DMS79 (cell line): ENCODE measurements at regions not wholly inside any gene's neighbourhood (a gene's known extent, or its start where the extent isn't known, plus 50 kb on each side); places are given as distances from the start of the nearest gene placed in this dataset.
A peak's percentile ranks its signal among the peaks of the same experiment; 100 is the strongest.
"Not testable (repeated sequence)": the region's sequence is repeated elsewhere in the genome, so short reads cannot be mapped to it uniquely, and the experiment has no call there.

ENCODE experiments used
- DNase-seq: peaks from one replicate; lab custom pipeline; 2025; lab: John Stamatoyannopoulos, UW

DNA sequence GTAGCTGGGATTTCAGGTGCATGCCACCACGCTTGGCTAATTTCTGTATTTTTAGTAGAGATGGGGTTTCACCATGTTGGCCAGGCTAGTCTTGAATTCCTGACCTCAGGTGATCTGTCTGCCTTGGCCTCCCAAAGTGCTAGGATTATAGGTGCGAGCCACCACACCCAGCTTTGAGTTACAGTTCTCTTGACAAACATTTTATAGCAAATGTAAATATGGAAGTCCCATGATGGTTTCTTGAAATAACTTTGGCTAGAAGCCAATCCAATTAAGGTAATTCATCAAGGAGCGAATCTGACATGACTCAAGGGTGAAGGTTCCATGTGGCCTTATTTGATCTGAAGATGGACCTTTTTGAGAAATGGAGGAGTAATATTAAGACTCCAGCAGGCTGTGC, 76.2 kb upstream of the RFLNA start:
- not testable (repeated sequence) for DNase-seq

- DNase-seq, result no peak
These were observed 72.3 kb upstream of the RFLNA start for GRCh38 chr12:124222368-124223245.

DNA sequence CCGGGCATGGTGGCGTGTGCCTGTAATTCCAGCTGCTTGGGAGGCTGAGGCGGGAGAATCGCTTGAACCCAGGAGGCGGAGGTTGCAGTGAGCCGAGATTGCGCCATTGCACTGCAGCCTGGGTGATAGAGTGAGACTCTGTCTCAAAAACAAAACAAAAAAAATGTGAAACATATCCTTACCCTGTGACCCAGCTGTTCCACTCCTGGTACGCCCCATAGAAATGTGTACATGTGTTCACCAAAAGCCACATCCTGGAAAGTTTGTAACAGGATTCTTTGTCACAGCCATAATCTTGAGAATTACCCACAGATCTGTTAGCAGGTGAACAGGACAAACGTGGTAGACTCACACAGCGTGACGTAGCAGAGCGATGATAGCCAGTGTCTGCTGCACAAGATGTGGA, 71.2 kb upstream of the RFLNA start:
- not testable (repeated sequence) for DNase-seq

DNA sequence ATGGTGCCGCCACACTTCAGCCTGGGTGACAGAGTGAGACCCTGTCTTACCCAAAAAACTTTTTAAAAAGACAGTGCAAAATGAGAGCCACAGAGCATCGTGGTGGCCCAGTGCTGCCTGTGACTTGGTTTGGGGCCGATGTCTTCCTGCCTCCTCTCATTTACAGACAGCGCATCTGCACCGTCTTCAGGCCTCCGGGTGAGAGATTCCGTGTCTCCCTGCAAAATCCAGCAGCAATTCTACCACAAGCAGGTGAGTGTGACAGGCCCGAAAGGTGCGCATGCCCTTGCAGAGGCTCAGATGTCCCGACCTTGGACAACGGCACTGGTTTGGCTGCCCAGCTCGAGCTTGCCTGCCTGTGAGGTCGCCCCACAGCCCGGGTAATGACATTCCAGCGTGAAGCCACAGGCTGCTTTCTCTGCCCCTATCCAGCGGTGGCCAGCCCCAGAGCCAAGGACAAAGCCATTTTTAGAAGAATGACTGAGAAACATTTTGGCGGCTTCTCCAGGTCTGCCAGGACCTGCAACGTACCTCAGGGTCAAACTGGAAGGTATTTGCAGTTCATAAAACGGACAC, 70.3 kb upstream of the RFLNA start:
- no peak for DNase-seq

DNA sequence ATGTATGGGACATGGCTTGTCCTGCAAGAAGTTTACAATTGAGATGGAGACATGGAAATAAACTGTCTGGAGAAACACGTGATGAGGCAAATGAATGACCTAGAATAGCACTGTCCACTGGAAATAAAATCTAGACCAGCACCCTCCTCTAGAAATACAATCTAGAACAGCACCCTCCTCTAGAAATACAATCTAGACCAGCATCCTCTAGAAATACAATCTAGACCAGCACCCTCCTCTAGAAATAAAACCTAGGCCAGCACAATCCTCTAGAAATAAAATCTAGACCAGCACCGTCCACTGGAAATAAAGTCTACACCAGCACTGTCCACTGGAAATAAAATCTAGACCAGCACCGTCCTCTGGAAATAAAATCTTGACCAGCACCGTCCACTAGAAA, 69.2 kb upstream of the RFLNA start:
- DNase-seq, result no peak

DNA sequence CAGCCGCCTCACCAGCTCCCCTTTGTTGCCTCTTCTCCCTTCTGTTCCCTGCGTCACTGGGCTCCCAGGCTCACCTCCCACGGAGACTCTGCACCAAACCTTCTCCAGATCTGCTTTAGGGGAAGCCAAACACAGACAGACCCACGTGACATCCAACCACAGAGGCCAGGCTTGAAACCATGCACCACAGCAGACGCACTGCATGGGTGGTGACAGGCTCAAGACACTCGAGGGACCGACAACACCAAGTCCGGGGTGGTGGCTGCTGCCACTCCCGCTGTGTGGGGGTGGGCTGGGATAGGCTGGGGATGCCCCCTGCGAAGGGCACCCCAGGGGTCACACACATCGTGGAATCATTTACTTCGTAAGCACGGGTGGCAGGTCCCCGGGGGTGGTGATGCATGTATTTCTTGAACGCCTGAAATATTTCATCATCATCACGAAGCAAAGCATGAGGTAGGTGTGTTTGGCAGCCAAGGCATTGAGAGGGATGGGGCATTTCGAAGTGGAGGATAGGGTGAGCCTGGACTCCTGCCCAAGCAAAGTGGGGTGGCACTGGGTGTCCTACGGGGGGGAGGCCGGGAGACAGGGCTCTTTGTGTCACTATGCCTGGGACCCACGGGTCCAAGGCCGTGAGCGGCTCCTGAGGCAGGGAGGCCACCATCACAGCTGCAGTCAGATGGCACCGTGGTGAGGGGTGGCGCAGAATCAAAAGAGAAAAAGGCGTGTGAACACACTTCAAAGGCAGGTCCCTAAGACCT, 66.8 kb upstream of the RFLNA start:
- no peak for DNase-seq

GRCh38 chr12:124229520-124229919, 65.4 kb upstream of the RFLNA start:
- DNase-seq, result no peak

GRCh38 chr12:124230117-124230757, 64.7 kb upstream of the RFLNA start:
- DNase-seq, result no peak

DNA sequence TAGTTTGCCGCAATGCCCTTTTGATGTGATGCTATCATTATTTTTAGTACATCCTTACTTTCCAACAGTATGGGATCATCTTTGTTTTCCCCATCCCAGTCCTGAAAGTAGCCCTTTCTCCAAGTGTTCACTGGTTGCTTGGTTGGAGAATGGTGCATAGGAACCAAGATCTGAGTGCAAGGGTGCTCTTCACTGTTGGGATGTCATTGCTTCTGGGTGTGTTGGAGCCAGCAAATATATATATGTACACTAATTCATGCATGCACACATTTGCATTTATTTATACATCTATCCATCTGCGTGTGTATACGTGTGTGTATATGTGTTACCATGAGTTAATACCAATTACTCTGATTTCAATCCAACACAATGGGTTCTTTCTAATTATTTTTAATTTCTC, 64.1 kb upstream of the RFLNA start:
- DNase-seq, result no peak

DNA sequence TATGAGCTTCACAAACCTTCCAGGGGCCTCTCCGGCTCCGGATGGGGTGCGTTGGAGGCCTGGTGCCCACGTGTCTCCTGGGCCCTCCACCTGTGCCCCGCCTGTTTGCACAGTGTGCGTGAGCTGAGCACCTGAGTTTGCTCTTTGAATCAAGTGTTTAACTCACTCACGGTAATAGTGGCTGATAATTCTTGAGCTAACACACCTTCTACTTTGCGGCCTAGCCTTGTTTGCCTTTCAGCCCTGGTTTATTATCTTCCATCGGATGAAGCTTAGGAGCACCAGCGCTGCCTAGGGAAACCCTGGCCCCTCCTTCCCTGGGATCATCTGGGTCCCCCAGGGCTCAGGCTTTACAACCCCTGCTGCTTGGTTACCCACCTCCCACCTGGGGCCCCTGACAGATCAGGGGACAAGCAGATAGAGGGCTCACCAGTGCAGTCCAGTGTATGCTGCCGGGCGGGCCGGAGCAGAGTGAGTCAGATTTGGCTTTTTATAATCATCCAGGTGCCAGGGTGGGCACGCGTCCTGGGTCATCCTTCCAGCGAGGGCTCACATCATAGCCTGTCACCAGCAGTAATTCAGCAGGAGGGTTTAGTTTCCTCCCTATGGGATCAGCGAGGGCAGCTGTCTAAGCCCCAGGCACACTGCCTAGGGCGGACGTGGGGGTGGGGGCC, 62.8 kb upstream of the RFLNA start:
- DNase-seq, result peak; percentile 9

DNA sequence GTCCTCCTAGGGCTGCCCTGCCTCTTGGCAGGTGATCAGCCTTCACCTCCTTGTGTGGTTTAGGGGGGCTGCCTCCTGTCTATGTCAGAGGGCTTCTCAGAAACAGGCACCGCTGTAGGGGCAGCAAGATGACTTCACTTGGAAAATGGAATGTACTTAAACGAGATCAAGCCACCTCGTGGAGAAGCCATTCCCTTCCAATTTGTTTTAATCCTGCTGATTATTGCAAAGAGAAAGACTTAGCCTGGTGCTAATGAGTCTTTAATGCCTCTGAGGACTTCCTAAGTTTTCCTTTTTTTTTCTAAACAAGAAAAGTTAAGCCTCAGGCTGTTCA, 62.3 kb upstream of the RFLNA start:
- DNase-seq, result no peak

GRCh38 chr12:124233041-124233796, 61.7 kb upstream of the RFLNA start:
- no peak for DNase-seq

- DNase-seq, result no peak
These were observed 60.9 kb upstream of the RFLNA start for GRCh38 chr12:124233846-124234640.

DNA sequence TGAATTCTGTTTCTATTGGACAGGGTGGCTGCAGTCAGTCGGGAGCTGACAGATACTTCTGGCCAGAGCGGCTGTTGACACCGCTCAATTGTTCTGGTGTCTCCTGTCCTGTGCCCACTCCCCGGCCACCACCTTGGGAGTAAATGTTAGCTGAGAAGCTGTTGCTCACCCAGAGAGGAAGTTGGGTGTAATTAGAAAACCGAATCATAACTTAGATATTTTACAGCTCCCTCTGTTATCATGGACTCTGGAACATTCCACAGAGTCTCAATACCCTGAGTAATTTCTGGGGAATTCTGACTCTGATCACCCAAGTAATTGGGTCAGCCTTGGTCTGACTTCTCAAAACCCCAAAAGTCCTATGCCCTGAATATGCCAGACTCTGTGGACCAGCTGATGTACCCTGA, 58.3 kb upstream of the RFLNA start:
- no peak for DNase-seq

DNA sequence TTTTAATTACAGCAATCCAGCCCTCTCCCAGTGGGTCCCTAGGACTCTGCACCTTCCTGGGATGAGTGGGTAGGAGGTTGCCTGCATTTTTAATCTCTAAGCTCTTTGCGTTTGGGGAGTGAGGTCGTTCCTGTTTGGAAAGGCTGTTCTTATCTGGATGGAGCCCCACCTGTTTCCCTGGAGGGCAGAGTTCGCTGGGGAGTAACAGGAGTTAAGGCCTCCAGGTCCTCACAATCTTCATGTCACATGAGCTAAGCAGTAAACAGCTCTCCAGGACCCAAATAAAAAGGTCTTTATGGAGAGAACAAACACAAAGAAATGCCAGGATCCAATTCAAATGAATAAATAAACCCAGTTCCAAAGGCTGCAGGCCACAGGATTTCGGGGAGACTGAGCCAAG, 56.0 kb upstream of the RFLNA start:
- no peak for DNase-seq

DNA sequence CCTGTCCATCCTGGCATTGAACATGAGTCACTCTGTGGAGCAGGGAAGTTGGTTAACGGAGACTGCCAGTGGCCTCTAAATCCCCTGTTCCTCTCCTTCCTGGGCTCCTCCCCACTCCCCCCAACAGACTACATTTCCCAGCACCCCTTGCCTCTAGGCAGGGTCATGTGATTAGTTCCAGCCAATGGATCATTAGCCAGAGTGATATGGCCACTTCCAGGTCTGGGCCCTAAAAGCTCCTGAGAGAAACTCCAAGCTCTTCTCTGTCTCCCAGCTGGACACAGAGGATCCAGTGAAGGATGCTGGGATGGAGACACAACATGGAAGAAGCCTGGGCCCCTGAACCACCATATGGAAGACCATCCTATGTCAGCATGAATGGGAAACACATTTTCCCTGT, 54.4 kb upstream of the RFLNA start:
- DNase-seq, result no peak

DNA sequence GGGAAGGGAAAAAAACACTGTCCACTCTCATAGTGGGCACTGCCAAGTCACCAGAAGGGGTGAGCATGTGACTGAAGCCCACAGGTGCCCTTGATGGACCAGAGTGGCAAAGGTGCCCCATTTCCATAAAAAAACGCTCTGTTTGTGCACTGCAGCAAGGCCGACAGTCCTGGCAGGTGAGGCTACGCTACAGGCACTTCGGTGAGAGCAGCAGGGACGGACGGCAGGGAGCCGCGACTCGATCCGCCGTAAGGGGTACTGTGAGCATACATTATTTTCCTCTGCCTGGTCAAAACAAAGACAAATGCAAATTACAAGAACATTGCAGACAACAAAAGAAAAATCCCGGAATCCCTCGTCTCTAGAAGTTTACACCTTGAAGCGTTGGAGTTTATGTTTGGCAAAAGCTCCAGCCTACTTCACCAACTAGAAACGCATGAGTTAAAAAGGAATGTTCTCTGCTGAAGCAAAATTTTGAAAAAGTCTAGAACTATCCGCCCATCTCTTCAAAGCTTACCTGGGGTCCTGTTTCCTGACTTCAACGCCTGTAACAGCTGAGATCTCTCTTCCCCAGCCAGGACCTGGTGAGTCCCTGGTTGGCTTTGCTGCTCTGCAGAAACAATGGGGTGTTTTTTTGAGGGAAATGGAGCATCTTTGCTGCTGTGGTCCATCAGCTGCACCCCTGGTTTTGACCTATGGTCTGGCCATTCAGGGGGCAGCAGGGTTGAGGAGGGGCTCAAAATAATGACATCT, 52.9 kb upstream of the RFLNA start:
- DNase-seq, result no peak

- DNase-seq, result no peak
These were observed 52.3 kb upstream of the RFLNA start for GRCh38 chr12:124242529-124243065.

DNA sequence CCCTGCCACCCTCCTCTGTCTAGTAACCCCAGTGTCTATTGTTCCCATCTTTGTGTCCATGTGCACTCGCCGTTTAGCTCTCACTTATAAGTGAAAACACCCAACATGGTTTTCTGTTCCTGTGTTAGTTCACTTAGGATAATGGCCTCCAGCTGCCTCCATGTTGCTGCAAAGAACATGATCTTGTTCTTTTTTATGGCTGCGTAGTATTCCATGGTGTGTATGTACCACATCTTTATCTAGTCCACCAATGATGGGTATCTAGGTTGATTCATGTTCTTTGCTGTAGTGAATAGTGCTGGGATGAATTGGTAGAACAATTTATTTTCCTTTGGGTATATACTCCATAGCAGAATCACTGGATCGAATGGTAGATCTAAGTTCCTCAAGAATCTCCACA, 51.0 kb upstream of the RFLNA start:
- DNase-seq, result no peak
